ENCODE measurements at regions not wholly inside any gene's neighbourhood (a gene's known extent, or its start where the extent isn't known, plus 50 kb on each side); places are given as distances from the start of the nearest gene placed in this dataset.

DNA sequence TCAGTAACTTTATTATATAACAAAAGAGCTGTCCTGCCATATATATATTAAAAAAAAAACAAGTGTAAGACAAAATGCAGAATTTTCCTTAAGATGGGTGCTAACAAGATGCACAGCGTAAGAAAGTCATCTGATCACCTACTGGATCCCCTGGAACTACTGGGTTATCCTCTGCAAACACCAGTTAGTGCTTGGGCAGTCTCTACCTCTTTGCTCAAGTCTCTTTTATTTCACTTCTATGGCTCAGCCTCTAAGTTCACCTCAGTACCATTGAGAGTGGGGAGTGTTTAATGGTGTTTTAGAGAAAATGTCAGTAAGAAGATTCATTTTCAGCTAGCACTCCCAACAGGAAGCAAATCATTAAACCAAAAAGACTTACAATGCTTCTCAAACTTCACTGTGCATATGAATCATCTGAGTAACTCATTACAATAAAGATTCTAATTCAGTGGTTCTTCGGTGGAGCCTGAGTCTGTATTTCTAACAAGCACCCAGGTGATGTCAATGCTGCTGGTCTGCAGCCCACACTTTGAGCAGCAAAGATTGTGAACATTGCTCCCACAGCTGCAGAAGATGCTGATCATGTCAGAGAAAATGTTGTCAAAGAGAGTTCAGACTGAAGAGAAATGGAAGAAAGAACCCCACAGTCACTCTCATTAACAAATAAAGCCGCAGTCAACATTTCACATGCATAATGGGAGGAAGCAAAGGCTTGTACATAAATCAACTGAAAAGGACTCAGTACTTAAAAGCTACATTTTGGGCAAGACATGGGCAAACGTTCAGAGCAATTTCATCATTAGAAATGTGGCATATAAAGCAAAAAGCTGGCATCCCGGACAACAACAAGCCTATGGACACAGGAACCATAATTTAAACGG lies 227.1 kb upstream of the ATP11B start:
- Histone ChIP-seq H3K36me3 (no peaks in the 10 kb centered on the region), H3K9me3 (ENCODE audit: low read depth) (no peaks in the 10 kb centered on the region), H3K27ac (no peak overlapping the region), H3K4me3 (no peak overlapping the region), H3K4me1 (ENCODE audit: low read depth) (no peaks in the 10 kb centered on the region), H3K27me3 (no peaks in the 10 kb centered on the region)
- TF ChIP-seq, protein P1, sequence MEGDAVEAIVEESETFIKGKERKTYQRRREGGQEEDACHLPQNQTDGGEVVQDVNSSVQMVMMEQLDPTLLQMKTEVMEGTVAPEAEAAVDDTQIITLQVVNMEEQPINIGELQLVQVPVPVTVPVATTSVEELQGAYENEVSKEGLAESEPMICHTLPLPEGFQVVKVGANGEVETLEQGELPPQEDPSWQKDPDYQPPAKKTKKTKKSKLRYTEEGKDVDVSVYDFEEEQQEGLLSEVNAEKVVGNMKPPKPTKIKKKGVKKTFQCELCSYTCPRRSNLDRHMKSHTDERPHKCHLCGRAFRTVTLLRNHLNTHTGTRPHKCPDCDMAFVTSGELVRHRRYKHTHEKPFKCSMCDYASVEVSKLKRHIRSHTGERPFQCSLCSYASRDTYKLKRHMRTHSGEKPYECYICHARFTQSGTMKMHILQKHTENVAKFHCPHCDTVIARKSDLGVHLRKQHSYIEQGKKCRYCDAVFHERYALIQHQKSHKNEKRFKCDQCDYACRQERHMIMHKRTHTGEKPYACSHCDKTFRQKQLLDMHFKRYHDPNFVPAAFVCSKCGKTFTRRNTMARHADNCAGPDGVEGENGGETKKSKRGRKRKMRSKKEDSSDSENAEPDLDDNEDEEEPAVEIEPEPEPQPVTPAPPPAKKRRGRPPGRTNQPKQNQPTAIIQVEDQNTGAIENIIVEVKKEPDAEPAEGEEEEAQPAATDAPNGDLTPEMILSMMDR (IDR thresholded peaks at IDR 0.05; ENCODE audit: low read depth, low read length), result no peak
- DNase-seq (ENCODE audit: low read depth in 1 of 2, low spot score in 1 of 2), result no peak

- Histone ChIP-seq H3K4me1 (ENCODE audit: low read depth) (no peaks in the 10 kb centered on the region), H3K9me3 (ENCODE audit: low read depth) (no peaks in the 10 kb centered on the region), H3K36me3 (no peaks in the 10 kb centered on the region), H3K27ac (no peak overlapping the region), H3K27me3 (no peaks in the 10 kb centered on the region), H3K4me3 (no peak overlapping the region)
- no peak for DNase-seq (ENCODE audit: low read depth in 1 of 2, low spot score in 1 of 2)
- TF ChIP-seq, protein P1 (IDR thresholded peaks at IDR 0.05; ENCODE audit: low read depth, low read length), result no peak
These were observed 225.6 kb upstream of the ATP11B start for GRCh38 chr3:182567700-182568099.

DNA sequence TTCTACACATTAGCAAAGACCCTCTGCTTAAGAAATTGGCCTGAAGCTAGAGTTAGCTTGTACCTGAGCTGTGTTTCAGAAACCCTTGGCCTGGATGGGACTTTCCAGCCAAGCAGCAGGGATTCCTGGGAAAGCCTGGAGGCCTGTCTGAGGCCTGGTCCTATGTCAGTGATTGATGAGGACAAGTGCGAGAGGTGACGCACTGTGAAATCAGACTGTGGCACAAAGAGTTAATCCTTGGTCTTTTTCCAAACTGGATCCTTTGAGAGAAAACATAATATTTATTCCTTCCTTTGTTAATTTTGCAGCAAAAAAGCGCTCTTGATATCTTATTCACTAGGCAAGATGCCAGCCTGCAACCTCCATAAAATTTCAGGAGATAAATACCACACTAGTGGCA lies 225.0 kb upstream of the ATP11B start:
- Histone ChIP-seq H3K4me1 (ENCODE audit: low read depth) (no peaks in the 10 kb centered on the region), H3K27me3 (no peaks in the 10 kb centered on the region), H3K9me3 (ENCODE audit: low read depth) (no peaks in the 10 kb centered on the region), H3K4me3 (no peak overlapping the region), H3K27ac (no peak overlapping the region), H3K36me3 (no peaks in the 10 kb centered on the region)
- no peak for DNase-seq (ENCODE audit: low read depth in 1 of 2, low spot score in 1 of 2)
- TF ChIP-seq, protein P1 (IDR thresholded peaks at IDR 0.05; ENCODE audit: low read depth, low read length), result no peak

DNA sequence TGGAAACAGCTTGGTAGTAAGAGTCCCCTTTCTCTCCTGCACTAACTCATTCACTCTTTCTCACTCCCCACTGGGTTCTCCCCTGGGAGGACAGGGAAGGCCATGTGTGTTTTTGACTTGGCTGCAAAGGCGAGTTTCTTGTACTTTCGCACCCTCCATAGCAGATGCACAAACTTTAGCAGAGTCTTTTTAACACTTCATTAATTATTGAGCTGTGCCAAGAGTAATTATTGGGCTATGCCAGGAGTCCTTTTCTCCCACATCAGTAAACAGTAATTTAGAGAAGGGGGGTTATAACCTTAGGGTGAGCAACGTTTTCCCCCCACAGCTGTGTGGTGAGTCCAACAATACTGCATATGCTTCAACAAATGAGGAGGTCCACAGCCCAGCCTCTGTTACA lies 224.4 kb upstream of the ATP11B start:
- H3K36me3 ChIP-seq, result no peaks in the 10 kb centered on the region

GRCh38 chr3:182570946-182571594 lies 222.2 kb upstream of the ATP11B start:
- no peak overlapping the region for H3K4me3 ChIP-seq
- no peaks in the 10 kb centered on the region for H3K4me1 ChIP-seq (ENCODE audit: low read depth)
- no peaks in the 10 kb centered on the region for H3K9me3 ChIP-seq (ENCODE audit: low read depth)
- H3K36me3 ChIP-seq, result no peaks in the 10 kb centered on the region
- H3K27me3 ChIP-seq, result no peaks in the 10 kb centered on the region
- H3K27ac ChIP-seq, result no peak overlapping the region
- TF ChIP-seq, protein P1 (IDR thresholded peaks at IDR 0.05; ENCODE audit: low read depth, low read length), result no peak
- DNase-seq (ENCODE audit: low read depth in 1 of 2, low spot score in 1 of 2), result no peak

More for the DNA sequence above, 224.4 kb upstream of the ATP11B start:
- DNase-seq (ENCODE audit: low read depth in 1 of 2, low spot score in 1 of 2), result no peak
- Histone ChIP-seq H3K9me3 (ENCODE audit: low read depth) (no peaks in the 10 kb centered on the region), H3K27me3 (no peaks in the 10 kb centered on the region), H3K4me1 (ENCODE audit: low read depth) (no peaks in the 10 kb centered on the region), H3K27ac (no peak overlapping the region), H3K4me3 (no peak overlapping the region)
- TF ChIP-seq, protein P1 (IDR thresholded peaks at IDR 0.05; ENCODE audit: low read depth, low read length), result no peak
